ENCODE measurements at regions not wholly inside any gene's neighbourhood (a gene's known extent, or its start where the extent isn't known, plus 50 kb on each side); places are given as distances from the start of the nearest gene placed in this dataset.

GRCh38 chrX:720250-720649 lies 89.7 kb downstream of the SHOX start:
- no peak for DNase-seq (ENCODE audit: extremely low read depth, low read depth)

DNA sequence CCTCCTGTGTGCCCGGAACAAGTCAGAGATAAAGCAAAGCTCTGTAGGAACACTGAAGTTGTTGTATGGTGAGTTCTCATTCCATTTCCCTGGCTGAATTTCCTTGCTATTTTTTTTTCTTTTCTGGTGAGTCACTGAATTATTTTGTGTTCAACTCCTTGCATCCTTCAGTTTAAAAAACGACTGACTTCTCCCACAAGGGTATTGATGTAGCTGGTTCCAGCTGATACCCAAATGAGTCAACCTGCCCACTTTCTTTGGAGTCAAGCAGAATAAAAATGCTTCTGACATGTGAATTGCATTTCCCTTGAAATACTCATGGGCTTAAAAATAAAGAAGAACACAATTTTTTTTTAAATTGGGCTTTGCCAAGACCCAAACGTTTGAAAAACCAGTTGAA lies 85.5 kb downstream of the SHOX start:
- no peak for DNase-seq (ENCODE audit: extremely low read depth, low read depth)

DNA sequence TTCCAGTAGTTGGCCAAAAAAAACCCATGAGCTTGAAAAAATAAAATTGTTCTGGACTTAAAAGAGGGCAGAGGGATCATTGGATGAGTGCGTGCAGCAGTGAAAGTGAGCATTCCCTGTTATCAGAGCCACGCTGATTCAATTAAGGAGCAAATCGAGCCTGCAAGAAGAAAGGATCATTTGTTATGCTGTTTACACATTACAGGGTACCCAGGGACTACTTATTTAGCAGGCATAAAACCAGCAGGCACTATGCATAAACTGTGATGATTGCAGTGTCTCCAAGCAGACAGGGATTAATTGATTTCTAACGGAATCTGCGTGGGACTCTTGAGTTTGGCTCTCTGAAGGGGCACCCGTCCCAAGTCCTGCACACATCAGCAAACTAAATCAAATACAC lies 83.5 kb downstream of the SHOX start:
- no peak for DNase-seq (ENCODE audit: extremely low read depth, low read depth)
